Testis (tissue), 2 donors: ENCODE measurements at regions not wholly inside any gene's neighbourhood (a gene's known extent, or its start where the extent isn't known, plus 50 kb on each side); places are given as distances from the start of the nearest gene placed in this dataset.

Source experiments
- CTCF ChIP-seq, 3 experiments: fragments of 450-650 bp in 2 of 3; fragments of 200-600 bp in 1 of 3; sonication (generic) in 1 of 3; IDR thresholded peaks; one replicate each; pipeline ENCODE4 v1.5.1; 2016 to 2019; ENCODE audit warnings: antibody characterized with exemption in 3 of 3, mild to moderate bottlenecking in 2 of 3, moderate library complexity in 1 of 3
- POLR2A ChIP-seq: fragments of 450-650 bp; IDR thresholded peaks from one replicate; pipeline ENCODE4 v1.6.1; 2017; ENCODE audit warnings: antibody characterized with exemption, mild to moderate bottlenecking, moderate library complexity

GRCh38 chr12:116373572-116374206 lies 96.2 kb upstream of the MED13L start:
- no peak for TF ChIP-seq CTCF (IDR thresholded peaks at IDR 0.05)
- TF ChIP-seq POLR2A, result no peak
